Fibroblast of lung (primary cell): ENCODE measurements at regions not wholly inside any gene's neighbourhood (a gene's known extent, or its start where the extent isn't known, plus 50 kb on each side); places are given as distances from the start of the nearest gene placed in this dataset.

Experiments
- DNase-seq, 2 donors: peaks; one replicate each; pipeline versions ENCODE4 v3.0.0 to v3.0.0-alpha.2; 2010; ENCODE audit warnings: low read depth in 2 of 2
- H2AFZ ChIP-seq: 2 replicates; pipeline ENCODE4 v1.5.1; 2012; ENCODE audit warnings: low read length, control low read depth, inconsistent platforms
- H3K27ac ChIP-seq: 2 replicates; pipeline ENCODE4 v1.5.1; 2011; ENCODE audit warnings: low read length, control low read depth; ENCODE audit not compliant: insufficient read depth
- H3K27me3 ChIP-seq: 2 replicates; pipeline ENCODE4 v1.5.1; 2011; ENCODE audit warnings: mild to moderate bottlenecking, low read length; ENCODE audit not compliant: control insufficient read depth, insufficient read depth
- H3K36me3 ChIP-seq: 2 replicates; pipeline ENCODE4 v1.5.1; 2011; ENCODE audit warnings: low read length; ENCODE audit not compliant: control insufficient read depth, insufficient read depth
- H3K4me1 ChIP-seq: 2 replicates; pipeline ENCODE4 v1.5.1; 2011; ENCODE audit warnings: low read length; ENCODE audit not compliant: control insufficient read depth, insufficient read depth; ENCODE audit errors: extremely low read depth
- H3K4me2 ChIP-seq: 2 replicates; pipeline ENCODE4 v1.5.1; 2011; ENCODE audit warnings: low read length, control low read depth; ENCODE audit not compliant: insufficient read depth; ENCODE audit errors: extremely low read depth
- H3K4me3 ChIP-seq, 4 experiments: fragments of 200-600 bp in 1 of 4; sonication (generic) in 1 of 4; replicated peaks in 1 of 4; 2 replicates each; pipeline ENCODE4 v1.5.1; 2011 to 2016; ENCODE audit warnings: low read length in 4 of 4, low read depth in 3 of 4, mild to moderate bottlenecking in 3 of 4, control low read depth in 2 of 4, inconsistent platforms in 1 of 4, mixed read lengths in 1 of 4; ENCODE audit not compliant: insufficient read depth in 1 of 4; ENCODE audit errors: control extremely low read depth in 1 of 4
- H3K79me2 ChIP-seq: 2 replicates; pipeline ENCODE4 v1.5.1; 2012; ENCODE audit warnings: mild to moderate bottlenecking, low read length, inconsistent platforms; ENCODE audit not compliant: control insufficient read depth, insufficient read depth
- H3K9ac ChIP-seq: 2 replicates; pipeline ENCODE4 v1.5.1; 2011; ENCODE audit warnings: mild to moderate bottlenecking, low read length, control low read depth; ENCODE audit not compliant: insufficient read depth
- H3K9me3 ChIP-seq: 2 replicates; pipeline ENCODE4 v1.5.1; 2012; ENCODE audit warnings: low read depth, low read length; ENCODE audit not compliant: control insufficient read depth, insufficient read depth
- H4K20me1 ChIP-seq: 2 replicates; pipeline ENCODE4 v1.5.1; 2011; ENCODE audit warnings: low read length; ENCODE audit not compliant: control insufficient read depth, insufficient read depth; ENCODE audit errors: extremely low read depth
- EZH2 ChIP-seq: IDR thresholded peaks from 2 replicates; pipeline ENCODE4 v1.5.1; 2012; ENCODE audit warnings: low read length, control low read depth, mild to moderate bottlenecking; ENCODE audit errors: missing control alignments
- TF ChIP-seq, protein P1 (sequence below), 2 donors: IDR thresholded peaks in 1 of 2; conservative IDR thresholded peaks in 1 of 2; 1 replicate in 1 of 2; 2 replicates in 1 of 2; pipeline ENCODE4 v1.5.1; 2011 to 2012; ENCODE audit warnings: low read length in 2 of 2, control low read depth in 1 of 2, inconsistent platforms in 1 of 2, low read depth in 1 of 2, mild to moderate bottlenecking in 1 of 2

DNA sequence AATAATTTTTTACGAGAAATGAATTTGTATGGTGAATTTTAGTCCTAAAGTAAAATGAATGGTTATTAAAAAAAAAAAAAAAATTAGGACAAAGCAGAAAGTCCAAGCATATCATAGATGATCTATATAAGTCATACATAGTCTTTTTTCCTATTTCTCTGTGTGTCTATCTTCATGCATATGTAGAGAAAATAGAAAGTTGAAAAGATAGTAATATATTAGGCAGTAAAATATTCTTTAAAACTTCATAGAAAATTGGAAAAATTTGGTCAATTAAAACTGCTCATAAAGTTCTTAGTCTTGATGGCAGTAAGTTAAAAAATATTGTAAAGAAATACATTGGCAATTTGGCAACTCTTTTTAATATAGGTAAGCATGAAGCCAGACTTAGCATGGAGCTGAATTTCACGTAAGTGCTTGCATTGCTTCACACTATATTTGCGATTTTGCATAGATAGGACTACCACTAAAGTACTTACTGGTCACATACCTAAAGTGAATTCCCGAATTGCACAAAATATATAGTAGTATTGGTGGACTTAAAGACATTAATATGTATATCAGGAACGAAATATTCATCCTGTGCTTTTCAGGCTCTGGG, 303.8 kb downstream of the IPO8 start:
- no peak for DNase-seq
- Histone ChIP-seq H3K4me1 (no peaks in the 10 kb centered on the region), H3K4me2 (no peak overlapping the region), H3K27ac (no peak overlapping the region), H3K9ac (no peak overlapping the region), H4K20me1 (no peaks in the 10 kb centered on the region), H3K9me3 (no peaks in the 10 kb centered on the region), H3K36me3 (no peaks in the 10 kb centered on the region), H3K4me3 (no peak overlapping the region), H3K27me3 (no peaks in the 10 kb centered on the region), H2AFZ (no peak overlapping the region), H3K79me2 (no peaks in the 10 kb centered on the region)
- TF ChIP-seq EZH2 = no peak
- TF ChIP-seq, protein P1, sequence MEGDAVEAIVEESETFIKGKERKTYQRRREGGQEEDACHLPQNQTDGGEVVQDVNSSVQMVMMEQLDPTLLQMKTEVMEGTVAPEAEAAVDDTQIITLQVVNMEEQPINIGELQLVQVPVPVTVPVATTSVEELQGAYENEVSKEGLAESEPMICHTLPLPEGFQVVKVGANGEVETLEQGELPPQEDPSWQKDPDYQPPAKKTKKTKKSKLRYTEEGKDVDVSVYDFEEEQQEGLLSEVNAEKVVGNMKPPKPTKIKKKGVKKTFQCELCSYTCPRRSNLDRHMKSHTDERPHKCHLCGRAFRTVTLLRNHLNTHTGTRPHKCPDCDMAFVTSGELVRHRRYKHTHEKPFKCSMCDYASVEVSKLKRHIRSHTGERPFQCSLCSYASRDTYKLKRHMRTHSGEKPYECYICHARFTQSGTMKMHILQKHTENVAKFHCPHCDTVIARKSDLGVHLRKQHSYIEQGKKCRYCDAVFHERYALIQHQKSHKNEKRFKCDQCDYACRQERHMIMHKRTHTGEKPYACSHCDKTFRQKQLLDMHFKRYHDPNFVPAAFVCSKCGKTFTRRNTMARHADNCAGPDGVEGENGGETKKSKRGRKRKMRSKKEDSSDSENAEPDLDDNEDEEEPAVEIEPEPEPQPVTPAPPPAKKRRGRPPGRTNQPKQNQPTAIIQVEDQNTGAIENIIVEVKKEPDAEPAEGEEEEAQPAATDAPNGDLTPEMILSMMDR (conservative IDR thresholded peaks at IDR 0.05 in 1 of 2, IDR thresholded peaks at IDR 0.05 in 1 of 2; ENCODE audit: low read depth in 1 of 2, low read length in 2 of 2) = no peak

- DNase-seq = no peak
- H4K20me1 ChIP-seq = no peaks in the 10 kb centered on the region
- H3K4me3 ChIP-seq = no peak overlapping the region
- H3K9me3 ChIP-seq = no peaks in the 10 kb centered on the region
- no peaks in the 10 kb centered on the region for H3K79me2 ChIP-seq
- TF ChIP-seq, protein P1 (conservative IDR thresholded peaks at IDR 0.05 in 1 of 2, IDR thresholded peaks at IDR 0.05 in 1 of 2; ENCODE audit: low read depth in 1 of 2, low read length in 2 of 2) = no peak
- no peak for TF ChIP-seq EZH2
- no peak overlapping the region for H3K4me2 ChIP-seq
- no peaks in the 10 kb centered on the region for H3K36me3 ChIP-seq
- no peak overlapping the region for H3K9ac ChIP-seq
- H3K27ac ChIP-seq = no peak overlapping the region
- H2AFZ ChIP-seq = no peak overlapping the region
- H3K4me1 ChIP-seq = no peaks in the 10 kb centered on the region
- no peaks in the 10 kb centered on the region for H3K27me3 ChIP-seq
These were observed 310.0 kb downstream of the IPO8 start for GRCh38 chr12:30385706-30386105.

- Histone ChIP-seq H3K4me1 (no peaks in the 10 kb centered on the region), H3K4me2 (no peak overlapping the region), H4K20me1 (no peaks in the 10 kb centered on the region), H2AFZ (no peak overlapping the region), H3K9me3 (no peaks in the 10 kb centered on the region), H3K79me2 (no peaks in the 10 kb centered on the region), H3K4me3 (no peak overlapping the region), H3K36me3 (no peaks in the 10 kb centered on the region), H3K27ac (no peak overlapping the region), H3K27me3 (no peaks in the 10 kb centered on the region), H3K9ac (no peak overlapping the region)
- TF ChIP-seq EZH2 = no peak
- TF ChIP-seq, protein P1 (conservative IDR thresholded peaks at IDR 0.05 in 1 of 2, IDR thresholded peaks at IDR 0.05 in 1 of 2; ENCODE audit: low read depth in 1 of 2, low read length in 2 of 2) = no peak
- DNase-seq = no peak
These were observed 310.7 kb downstream of the IPO8 start for GRCh38 chr12:30384976-30385375.
